ENCODE measurements at regions not wholly inside any gene's neighbourhood (a gene's known extent, or its start where the extent isn't known, plus 50 kb on each side); places are given as distances from the start of the nearest gene placed in this dataset.

DNA sequence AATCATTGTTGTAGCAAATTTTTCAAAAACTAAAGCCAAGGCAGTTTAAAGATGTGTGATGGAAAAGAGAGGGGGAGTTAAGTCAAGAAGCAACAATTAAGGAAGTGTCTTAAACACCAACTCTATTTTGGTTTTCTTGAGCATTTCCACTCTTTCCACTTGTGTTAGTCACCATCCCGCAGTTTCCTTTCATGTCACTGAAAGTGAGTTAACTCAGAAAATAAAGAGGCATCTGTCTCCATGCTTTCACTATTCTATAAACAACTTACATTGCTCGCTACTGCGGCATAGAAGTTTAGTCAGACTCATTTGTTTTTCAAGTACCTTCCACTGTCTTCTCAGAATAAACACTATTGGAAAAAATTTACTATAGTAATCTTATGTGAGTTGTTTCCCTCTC, 284.9 kb upstream of the SEMA3D start:
- DNase-seq (ENCODE audit: low read depth in 2 of 2): no peak
- H3K4me3 ChIP-seq (replicated peaks in 1 of 2; ENCODE audit: low read depth in 2 of 2, low read length in 2 of 2): no peak overlapping the region
- TF ChIP-seq, protein P1, sequence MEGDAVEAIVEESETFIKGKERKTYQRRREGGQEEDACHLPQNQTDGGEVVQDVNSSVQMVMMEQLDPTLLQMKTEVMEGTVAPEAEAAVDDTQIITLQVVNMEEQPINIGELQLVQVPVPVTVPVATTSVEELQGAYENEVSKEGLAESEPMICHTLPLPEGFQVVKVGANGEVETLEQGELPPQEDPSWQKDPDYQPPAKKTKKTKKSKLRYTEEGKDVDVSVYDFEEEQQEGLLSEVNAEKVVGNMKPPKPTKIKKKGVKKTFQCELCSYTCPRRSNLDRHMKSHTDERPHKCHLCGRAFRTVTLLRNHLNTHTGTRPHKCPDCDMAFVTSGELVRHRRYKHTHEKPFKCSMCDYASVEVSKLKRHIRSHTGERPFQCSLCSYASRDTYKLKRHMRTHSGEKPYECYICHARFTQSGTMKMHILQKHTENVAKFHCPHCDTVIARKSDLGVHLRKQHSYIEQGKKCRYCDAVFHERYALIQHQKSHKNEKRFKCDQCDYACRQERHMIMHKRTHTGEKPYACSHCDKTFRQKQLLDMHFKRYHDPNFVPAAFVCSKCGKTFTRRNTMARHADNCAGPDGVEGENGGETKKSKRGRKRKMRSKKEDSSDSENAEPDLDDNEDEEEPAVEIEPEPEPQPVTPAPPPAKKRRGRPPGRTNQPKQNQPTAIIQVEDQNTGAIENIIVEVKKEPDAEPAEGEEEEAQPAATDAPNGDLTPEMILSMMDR (IDR thresholded peaks at IDR 0.05; ENCODE audit: low read depth, low read length): no peak

DNA sequence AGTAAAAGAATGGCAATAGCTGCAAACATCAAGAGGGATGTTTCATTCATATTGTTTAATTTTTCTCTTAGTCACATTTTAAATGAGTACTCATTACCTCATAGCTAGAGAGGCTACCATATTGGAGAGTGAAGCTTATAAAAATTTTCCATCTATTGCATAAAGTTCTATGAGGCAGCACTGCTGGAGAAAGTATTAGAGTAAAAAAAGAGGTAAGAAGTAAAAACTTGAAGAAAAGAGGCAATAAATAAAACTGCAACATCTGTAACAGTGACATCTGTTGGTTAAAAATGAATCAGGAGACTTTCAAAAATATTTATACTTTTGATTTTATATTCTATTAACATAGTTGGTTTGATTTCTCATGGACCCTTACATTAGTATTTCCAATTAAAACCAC, 284.5 kb upstream of the SEMA3D start:
- no peak for DNase-seq (ENCODE audit: low read depth in 2 of 2)
- H3K4me3 ChIP-seq (replicated peaks in 1 of 2; ENCODE audit: low read depth in 2 of 2, low read length in 2 of 2): no peak overlapping the region
- TF ChIP-seq, protein P1 (IDR thresholded peaks at IDR 0.05; ENCODE audit: low read depth, low read length): no peak

DNA sequence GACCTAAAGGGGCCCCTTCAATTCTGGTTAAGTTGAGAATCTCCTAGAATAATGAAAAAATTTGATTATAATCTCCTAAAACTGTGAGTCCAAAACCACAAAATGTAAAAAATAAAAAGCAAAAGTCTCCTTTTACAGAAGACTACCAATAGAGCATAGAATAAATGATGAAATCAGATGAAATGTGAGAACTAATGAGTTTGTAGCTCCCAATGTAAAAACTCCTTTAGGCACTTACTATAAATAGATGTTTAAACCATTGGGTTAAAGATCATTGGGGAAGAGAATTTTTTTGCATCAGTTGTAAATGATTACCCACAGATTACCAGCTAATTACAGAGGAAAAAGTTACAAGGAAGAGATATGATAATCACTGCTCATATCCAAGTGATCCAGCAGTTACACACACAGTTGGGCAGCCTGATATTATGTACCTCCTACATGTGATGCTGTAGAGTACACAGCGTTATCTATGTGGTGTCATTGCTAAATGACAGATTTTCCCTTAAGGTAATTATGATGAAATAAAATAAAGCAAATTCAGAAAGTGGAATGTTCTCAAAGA, 282.7 kb upstream of the SEMA3D start:
- no peak for DNase-seq (ENCODE audit: low read depth in 2 of 2)
- TF ChIP-seq, protein P1 (IDR thresholded peaks at IDR 0.05; ENCODE audit: low read depth, low read length): no peak
- H3K4me3 ChIP-seq (replicated peaks in 1 of 2; ENCODE audit: low read depth in 2 of 2, low read length in 2 of 2): no peak overlapping the region

DNA sequence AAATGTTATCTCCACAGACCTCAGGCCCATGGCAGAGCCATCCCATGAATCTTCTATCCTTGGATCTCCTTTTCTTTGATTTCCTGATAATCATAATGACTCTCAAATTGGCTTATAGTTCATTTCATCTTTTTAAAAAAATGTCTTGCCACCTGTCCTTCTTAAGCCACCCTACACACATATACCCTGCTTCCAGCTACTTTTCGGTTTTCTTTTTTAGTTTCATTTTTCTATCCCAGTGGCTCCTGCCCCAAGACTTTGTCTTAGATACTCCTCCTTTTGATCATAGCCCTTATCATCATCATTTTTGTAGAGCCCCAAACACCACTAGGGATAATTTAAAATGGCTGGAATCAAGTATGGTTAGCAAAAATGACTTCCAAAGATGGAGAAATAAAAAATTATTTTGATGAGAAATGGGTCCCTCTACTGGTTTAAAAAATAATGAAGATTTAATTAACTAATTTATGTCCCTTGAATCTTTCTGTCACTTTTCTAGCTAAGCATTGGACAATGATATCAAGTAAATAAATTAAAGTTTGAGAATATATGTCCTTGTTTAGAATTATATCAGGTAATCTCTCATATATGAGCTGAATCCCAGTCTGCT, 277.3 kb upstream of the SEMA3D start:
- peak; percentile 8 to 20 for DNase-seq (ENCODE audit: low read depth in 2 of 2)
- TF ChIP-seq, protein P1 (IDR thresholded peaks at IDR 0.05; ENCODE audit: low read depth, low read length): no peak
- H3K4me3 ChIP-seq (replicated peaks in 1 of 2; ENCODE audit: low read depth in 2 of 2, low read length in 2 of 2): no peak overlapping the region

DNA sequence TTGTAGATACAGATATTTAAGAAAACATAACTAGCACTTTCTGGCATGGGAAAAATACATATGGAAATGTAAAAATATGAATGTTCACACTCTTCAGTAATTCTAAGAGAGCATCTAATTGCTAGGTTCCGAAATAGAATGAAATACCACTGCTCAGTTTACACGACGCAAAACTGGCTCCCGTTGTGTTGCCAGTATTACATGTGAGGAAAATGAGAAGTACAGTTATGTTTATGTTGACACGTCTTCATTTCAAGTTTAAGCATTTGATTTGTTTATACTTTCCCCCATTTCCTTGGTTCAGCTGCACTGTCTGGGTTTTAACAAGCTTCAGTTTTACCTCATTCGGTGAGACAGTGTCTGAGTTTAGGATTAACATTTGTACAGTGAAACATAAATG, 275.8 kb upstream of the SEMA3D start:
- H3K4me3 ChIP-seq (replicated peaks in 1 of 2; ENCODE audit: low read depth in 2 of 2, low read length in 2 of 2): no peak overlapping the region
- TF ChIP-seq, protein P1 (IDR thresholded peaks at IDR 0.05; ENCODE audit: low read depth, low read length): no peak
- no peak for DNase-seq (ENCODE audit: low read depth in 2 of 2)

DNA sequence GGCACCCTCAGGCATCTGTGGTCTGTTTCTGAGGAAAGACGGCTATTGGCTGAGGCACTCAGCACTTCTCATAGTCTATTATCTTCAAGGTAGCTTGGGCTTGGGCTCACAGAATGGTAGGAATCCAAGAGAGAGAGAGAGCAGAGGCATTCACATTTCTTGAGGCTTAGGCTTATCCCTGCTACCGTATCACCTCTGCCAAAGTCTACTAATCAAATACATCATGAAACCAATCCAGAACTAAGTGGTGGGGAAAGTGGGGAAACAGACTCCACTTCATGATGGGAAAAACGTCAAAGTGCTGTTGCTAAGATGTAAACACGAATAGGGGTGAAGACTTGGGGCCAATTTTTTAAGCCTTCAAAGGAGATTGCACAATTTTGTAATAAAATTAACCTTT, 271.1 kb upstream of the SEMA3D start:
- TF ChIP-seq, protein P1 (IDR thresholded peaks at IDR 0.05; ENCODE audit: low read depth, low read length): no peak
- H3K4me3 ChIP-seq (replicated peaks in 1 of 2; ENCODE audit: low read depth in 2 of 2, low read length in 2 of 2): no peak overlapping the region
- peak in 1 of 2 donors; percentile 45 for DNase-seq (ENCODE audit: low read depth in 2 of 2)

DNA sequence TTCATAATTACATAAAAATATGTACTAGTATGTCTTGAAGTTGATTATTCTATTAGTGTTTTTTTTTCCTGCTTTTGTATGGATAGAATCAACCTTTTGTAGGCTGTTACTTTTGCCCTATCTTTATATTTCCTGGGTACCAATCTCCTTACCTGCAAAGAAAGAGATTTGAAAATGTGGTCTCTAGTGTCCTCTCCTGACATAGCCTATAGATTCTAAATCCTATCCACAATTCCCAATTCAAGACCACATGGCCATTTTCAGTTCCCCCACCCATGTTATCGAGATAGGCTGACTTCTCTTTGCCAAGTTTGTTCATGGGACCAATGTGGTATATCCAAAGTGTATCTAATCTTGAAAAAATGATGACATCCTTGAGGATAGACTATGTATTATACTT, 269.4 kb upstream of the SEMA3D start:
- H3K4me3 ChIP-seq (replicated peaks in 1 of 2; ENCODE audit: low read depth in 2 of 2, low read length in 2 of 2): no peak overlapping the region
- no peak for DNase-seq (ENCODE audit: low read depth in 2 of 2)
- TF ChIP-seq, protein P1 (IDR thresholded peaks at IDR 0.05; ENCODE audit: low read depth, low read length): no peak

Measured in cardiac fibroblast (primary cell).